ENCODE measurements at regions not wholly inside any gene's neighbourhood (a gene's known extent, or its start where the extent isn't known, plus 50 kb on each side); places are given as distances from the start of the nearest gene placed in this dataset.

GRCh38 chr17:77512062-77512946 is 371.5 kb downstream of the SEC14L1 start (continued):
- TF ChIP-seq CEBPZ (IDR thresholded peaks at IDR 0.05; ENCODE audit: low read length) (no peak), NCOR1 (IDR thresholded peaks at IDR 0.05; ENCODE audit: borderline replicate concordance, low read length) (peak; percentile 94; the same call in 1 of the 2 replicates), MTA1 (CRISPR knock-in tag; IDR thresholded peaks at IDR 0.05; ENCODE audit: borderline replicate concordance) (no peak), ZMAT5 (CRISPR knock-in tag; IDR thresholded peaks at IDR 0.05; ENCODE audit: borderline replicate concordance, low read depth) (no peak), MTF2 (CRISPR knock-in tag; IDR thresholded peaks at IDR 0.05; ENCODE audit: borderline replicate concordance) (no peak), ZNF646 (CRISPR knock-in tag; IDR thresholded peaks at IDR 0.05) (no peak), NR2C2 (CRISPR knock-in tag; IDR thresholded peaks at IDR 0.05; ENCODE audit: borderline replicate concordance) (peak; percentile 92), ARID5B (CRISPR knock-in tag; IDR thresholded peaks at IDR 0.05) (peak; percentile 100), TEAD3 (CRISPR knock-in tag; optimal IDR thresholded peaks at IDR 0.05; ENCODE audit: borderline replicate concordance) (peak; percentile 93), DNMT1 (CRISPR knock-in tag; IDR thresholded peaks at IDR 0.05) (no peak)

Data from HepG2 (cell line).